GM12865 (cell line): ENCODE measurements at regions not wholly inside any gene's neighbourhood (a gene's known extent, or its start where the extent isn't known, plus 50 kb on each side); places are given as distances from the start of the nearest gene placed in this dataset.

Experiments used
- DNase-seq: peaks from one replicate; pipeline ENCODE4 v3.0.0; 2010; ENCODE audit warnings: low read depth
- H3K4me3 ChIP-seq: 2 replicates; pipeline ENCODE4 v1.5.1; 2011; ENCODE audit warnings: mild to moderate bottlenecking, low read depth, low read length, control low read depth
- CTCF ChIP-seq: IDR thresholded peaks from 2 replicates; pipeline ENCODE4 v1.5.1; 2011; ENCODE audit warnings: low read length, control low read depth, low read depth, inconsistent platforms; ENCODE audit not compliant: insufficient read depth; ENCODE audit errors: missing control alignments

GRCh38 chr15:61657461-61657860 is 402.8 kb downstream of the VPS13C start:
- no peak overlapping the region for H3K4me3 ChIP-seq
- no peak for TF ChIP-seq CTCF
- no peak for DNase-seq

DNA sequence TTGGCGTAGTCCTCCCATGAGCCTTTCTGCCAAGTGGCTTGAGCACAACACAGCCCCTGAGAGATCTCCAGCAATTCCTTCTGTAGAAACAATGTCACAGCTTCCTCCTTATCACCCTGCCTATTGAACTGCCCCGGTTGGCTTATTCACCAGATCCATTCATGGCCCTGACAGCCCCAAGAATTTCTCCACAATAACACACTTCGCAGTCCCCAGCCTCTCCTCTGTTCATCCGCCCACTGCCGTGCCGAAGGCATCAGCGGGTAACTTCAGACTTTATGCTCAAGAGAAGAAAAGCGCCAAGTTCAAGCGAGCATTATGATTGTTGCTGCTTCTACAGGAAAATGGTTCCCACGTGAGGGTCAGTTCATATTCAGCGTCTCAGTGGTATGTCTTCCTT is 403.9 kb downstream of the VPS13C start:
- no peak for DNase-seq
- H3K4me3 ChIP-seq: no peak overlapping the region
- no peak for TF ChIP-seq CTCF

- no peak for TF ChIP-seq CTCF
- no peak overlapping the region for H3K4me3 ChIP-seq
- DNase-seq: no peak
These were observed 404.4 kb downstream of the VPS13C start for GRCh38 chr15:61655881-61656280.

DNA sequence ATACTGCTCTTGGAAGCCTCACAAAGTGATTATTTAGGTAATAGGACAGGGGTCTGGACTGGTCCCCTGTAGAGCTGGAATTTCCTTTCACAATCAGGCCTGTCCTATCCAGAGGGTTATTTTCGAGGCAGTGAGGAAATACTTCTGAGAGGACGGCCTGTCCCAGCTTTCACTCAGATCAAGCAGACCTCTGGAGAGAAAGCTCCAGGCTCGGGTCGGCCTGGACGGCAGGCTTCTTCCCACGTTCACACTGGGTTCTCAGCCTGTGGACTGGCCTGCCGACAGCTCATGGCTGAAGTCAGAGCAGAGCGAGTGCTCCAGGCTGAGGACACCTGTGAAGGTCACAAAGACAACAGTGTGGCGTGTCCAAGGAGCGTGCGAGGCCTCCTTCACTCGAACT is 405.3 kb downstream of the VPS13C start:
- H3K4me3 ChIP-seq: no peak overlapping the region
- no peak for DNase-seq
- TF ChIP-seq CTCF: no peak

GRCh38 chr15:61654002-61654740 is 406.1 kb downstream of the VPS13C start:
- TF ChIP-seq CTCF: no peak
- DNase-seq: no peak
- no peak overlapping the region for H3K4me3 ChIP-seq

GRCh38 chr15:61653110-61653509 is 407.1 kb downstream of the VPS13C start:
- TF ChIP-seq CTCF: no peak
- H3K4me3 ChIP-seq: no peak overlapping the region
- DNase-seq: no peak

DNA sequence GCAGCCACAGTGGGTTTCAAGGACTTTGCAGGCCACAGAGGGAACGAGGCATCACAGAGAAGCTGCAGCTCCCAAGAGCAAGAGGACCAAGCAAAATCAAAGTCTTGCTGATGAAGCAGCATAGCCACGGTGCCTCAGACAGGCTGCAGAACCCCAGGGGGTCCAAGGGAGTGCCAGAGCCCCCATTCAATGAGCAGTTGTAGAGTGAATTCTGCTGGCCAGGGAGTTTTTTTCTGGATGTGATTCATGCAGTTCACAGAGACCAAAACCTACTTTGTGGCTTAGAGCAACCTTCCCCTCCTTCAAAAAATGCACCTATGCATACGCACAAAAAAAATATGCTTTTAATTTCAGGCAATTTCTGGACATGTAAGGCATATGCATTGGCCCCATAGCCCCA is 409.0 kb downstream of the VPS13C start:
- TF ChIP-seq CTCF: no peak
- no peak overlapping the region for H3K4me3 ChIP-seq
- DNase-seq: no peak
